HL-60 (cell line): ENCODE measurements at regions not wholly inside any gene's neighbourhood (a gene's known extent, or its start where the extent isn't known, plus 50 kb on each side); places are given as distances from the start of the nearest gene placed in this dataset.

Experiments used
- DNase-seq, 2 experiments: peaks; one replicate each; pipeline ENCODE4 v3.0.0-alpha.2; 2010 to 2020; ENCODE audit warnings: low read depth in 1 of 2, low spot score in 1 of 2
- H3K27ac ChIP-seq: fragments of 250-450 bp; sonication (Bioruptor Pico); replicated peaks from 2 replicates; pipeline ENCODE4 v1.5.1; 2020; ENCODE audit warnings: mild to moderate bottlenecking, moderate library complexity
- H3K27me3 ChIP-seq: fragments of 250-450 bp; sonication (Bioruptor Pico); 2 replicates; pipeline ENCODE4 v1.5.1; 2021; ENCODE audit warnings: mild to moderate bottlenecking, moderate library complexity; ENCODE audit not compliant: insufficient read depth, poor library complexity, severe bottlenecking
- H3K4me3 ChIP-seq: replicated peaks from 2 replicates; pipeline ENCODE4 v1.5.1; 2011; ENCODE audit warnings: mild to moderate bottlenecking, control low read depth, low read length; ENCODE audit not compliant: insufficient read depth
- GABPA ChIP-seq: IDR thresholded peaks from 2 replicates; pipeline ENCODE4 v1.6.1; 2012; ENCODE audit warnings: low read depth
- POLR2AphosphoS5 ChIP-seq: IDR thresholded peaks from 2 replicates; pipeline ENCODE4 v1.6.1; 2012; ENCODE audit warnings: low read depth
- SPI1 ChIP-seq: IDR thresholded peaks from 2 replicates; pipeline ENCODE4 v1.6.1; 2012; ENCODE audit warnings: low read depth, mild to moderate bottlenecking, borderline replicate concordance
- TF ChIP-seq, protein P1 (sequence below): IDR thresholded peaks from 2 replicates; pipeline ENCODE4 v1.6.1; 2012; ENCODE audit warnings: low read depth; ENCODE audit not compliant: insufficient replicate concordance
- TF ChIP-seq, protein P2 (sequence below): IDR thresholded peaks from one replicate; pipeline ENCODE4 v1.5.1; 2011; ENCODE audit warnings: low read length, control low read depth, inconsistent platforms; ENCODE audit not compliant: insufficient read depth

DNA sequence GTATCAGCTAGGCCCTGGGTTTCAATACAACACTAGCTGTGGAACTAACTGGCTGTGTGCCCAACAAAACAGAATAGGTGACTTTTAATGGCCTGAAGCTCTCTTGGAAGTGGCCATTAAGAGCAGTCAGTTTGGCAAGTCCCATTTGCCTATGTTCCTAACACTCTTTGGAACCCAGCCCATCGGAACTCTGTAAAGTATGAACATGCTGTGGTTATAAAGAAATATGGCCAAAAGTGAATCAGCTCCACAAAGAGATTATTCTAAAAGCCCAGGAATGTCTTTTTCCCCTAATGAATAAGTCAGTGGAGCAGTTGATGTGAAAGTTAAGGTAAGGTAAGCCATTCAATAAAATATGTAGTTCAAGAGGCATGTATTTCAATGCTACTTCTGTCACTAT is 223.7 kb upstream of the ADAMTS5 start:
- no peak for DNase-seq
- TF ChIP-seq GABPA (no peak), POLR2AphosphoS5 (no peak), SPI1 (no peak)
- TF ChIP-seq, protein P1, sequence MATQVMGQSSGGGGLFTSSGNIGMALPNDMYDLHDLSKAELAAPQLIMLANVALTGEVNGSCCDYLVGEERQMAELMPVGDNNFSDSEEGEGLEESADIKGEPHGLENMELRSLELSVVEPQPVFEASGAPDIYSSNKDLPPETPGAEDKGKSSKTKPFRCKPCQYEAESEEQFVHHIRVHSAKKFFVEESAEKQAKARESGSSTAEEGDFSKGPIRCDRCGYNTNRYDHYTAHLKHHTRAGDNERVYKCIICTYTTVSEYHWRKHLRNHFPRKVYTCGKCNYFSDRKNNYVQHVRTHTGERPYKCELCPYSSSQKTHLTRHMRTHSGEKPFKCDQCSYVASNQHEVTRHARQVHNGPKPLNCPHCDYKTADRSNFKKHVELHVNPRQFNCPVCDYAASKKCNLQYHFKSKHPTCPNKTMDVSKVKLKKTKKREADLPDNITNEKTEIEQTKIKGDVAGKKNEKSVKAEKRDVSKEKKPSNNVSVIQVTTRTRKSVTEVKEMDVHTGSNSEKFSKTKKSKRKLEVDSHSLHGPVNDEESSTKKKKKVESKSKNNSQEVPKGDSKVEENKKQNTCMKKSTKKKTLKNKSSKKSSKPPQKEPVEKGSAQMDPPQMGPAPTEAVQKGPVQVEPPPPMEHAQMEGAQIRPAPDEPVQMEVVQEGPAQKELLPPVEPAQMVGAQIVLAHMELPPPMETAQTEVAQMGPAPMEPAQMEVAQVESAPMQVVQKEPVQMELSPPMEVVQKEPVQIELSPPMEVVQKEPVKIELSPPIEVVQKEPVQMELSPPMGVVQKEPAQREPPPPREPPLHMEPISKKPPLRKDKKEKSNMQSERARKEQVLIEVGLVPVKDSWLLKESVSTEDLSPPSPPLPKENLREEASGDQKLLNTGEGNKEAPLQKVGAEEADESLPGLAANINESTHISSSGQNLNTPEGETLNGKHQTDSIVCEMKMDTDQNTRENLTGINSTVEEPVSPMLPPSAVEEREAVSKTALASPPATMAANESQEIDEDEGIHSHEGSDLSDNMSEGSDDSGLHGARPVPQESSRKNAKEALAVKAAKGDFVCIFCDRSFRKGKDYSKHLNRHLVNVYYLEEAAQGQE, result no peak
- TF ChIP-seq, protein P2, sequence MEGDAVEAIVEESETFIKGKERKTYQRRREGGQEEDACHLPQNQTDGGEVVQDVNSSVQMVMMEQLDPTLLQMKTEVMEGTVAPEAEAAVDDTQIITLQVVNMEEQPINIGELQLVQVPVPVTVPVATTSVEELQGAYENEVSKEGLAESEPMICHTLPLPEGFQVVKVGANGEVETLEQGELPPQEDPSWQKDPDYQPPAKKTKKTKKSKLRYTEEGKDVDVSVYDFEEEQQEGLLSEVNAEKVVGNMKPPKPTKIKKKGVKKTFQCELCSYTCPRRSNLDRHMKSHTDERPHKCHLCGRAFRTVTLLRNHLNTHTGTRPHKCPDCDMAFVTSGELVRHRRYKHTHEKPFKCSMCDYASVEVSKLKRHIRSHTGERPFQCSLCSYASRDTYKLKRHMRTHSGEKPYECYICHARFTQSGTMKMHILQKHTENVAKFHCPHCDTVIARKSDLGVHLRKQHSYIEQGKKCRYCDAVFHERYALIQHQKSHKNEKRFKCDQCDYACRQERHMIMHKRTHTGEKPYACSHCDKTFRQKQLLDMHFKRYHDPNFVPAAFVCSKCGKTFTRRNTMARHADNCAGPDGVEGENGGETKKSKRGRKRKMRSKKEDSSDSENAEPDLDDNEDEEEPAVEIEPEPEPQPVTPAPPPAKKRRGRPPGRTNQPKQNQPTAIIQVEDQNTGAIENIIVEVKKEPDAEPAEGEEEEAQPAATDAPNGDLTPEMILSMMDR, result no peak
- Histone ChIP-seq H3K27me3 (no peaks in the 10 kb centered on the region), H3K27ac (no peak overlapping the region), H3K4me3 (no peak overlapping the region)

DNA sequence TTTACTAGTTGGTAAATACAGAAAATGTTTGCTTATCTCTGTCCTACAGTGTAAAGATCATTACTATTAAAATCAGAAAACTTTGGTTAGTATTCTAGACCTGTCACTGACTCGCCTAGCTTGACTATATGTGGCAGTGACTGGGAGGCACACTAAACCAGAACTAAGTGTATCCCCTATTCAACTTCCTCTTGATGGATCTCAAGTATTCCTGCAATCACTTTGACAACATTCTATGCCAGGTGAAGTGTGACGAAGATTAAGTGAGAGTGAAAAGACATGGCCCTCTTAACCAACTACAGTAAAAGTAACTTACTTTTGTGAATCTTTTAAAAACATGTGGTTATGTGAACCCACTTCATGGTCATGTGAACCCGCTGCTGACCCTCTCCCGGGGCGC is 223.0 kb upstream of the ADAMTS5 start:
- Histone ChIP-seq H3K27ac (no peak overlapping the region), H3K4me3 (no peak overlapping the region), H3K27me3 (no peaks in the 10 kb centered on the region)
- no peak for DNase-seq
- no peak for TF ChIP-seq SPI1
- TF ChIP-seq, protein P1, result no peak
- no peak for TF ChIP-seq GABPA
- TF ChIP-seq, protein P2, result no peak
- no peak for TF ChIP-seq POLR2AphosphoS5

DNA sequence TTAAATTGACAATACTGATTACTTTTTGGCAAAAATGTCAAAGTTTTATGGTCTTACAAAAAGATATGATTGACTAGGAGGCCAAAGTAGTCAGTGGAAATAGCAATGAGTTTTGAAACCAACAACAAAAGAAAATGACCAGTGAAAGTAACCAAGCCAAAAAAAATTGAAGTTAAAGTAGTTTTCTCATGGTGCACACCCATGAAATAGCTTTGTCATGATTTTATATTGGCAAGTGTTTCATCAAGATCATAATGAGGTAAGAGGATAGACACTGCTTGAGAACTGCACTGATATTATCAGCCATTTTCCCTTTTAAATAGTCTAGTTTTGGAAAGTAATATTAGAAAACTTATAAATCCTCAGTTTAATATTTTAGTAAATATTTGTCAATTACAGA is 206.2 kb upstream of the ADAMTS5 start:
- H3K4me3 ChIP-seq, result no peak overlapping the region
- no peak overlapping the region for H3K27ac ChIP-seq
- TF ChIP-seq, protein P1, result no peak
- no peak for TF ChIP-seq POLR2AphosphoS5
- no peak for DNase-seq
- no peaks in the 10 kb centered on the region for H3K27me3 ChIP-seq

DNA sequence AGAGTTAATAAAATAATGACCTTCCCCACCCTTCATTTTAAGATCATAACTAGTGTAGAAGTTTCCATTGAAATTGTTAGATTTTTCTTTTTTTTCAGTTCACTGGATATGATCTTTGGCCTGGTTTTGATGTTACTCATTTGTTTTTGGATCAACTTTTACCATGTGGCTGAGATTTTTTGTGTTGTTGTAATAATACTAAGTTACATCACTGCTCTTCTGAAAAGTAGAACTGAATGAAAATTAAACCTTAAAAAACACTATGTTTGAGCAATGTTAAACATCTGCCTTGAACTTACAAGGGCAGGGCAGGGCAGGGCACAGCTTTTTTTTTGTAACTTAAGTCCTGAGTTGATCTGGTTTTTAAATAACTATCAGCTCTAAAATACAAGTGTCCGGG is 204.8 kb upstream of the ADAMTS5 start:
- no peak for DNase-seq
- no peaks in the 10 kb centered on the region for H3K27me3 ChIP-seq
- no peak overlapping the region for H3K4me3 ChIP-seq
- TF ChIP-seq POLR2AphosphoS5 (no peak), SPI1 (no peak), GABPA (no peak)
- TF ChIP-seq, protein P1, result no peak
- TF ChIP-seq, protein P2, result no peak
- no peak overlapping the region for H3K27ac ChIP-seq
